MM.1S (cell line): ENCODE measurements at regions not wholly inside any gene's neighbourhood (a gene's known extent, or its start where the extent isn't known, plus 50 kb on each side); places are given as distances from the start of the nearest gene placed in this dataset.

Experiments
- EZH2phosphoT487 ChIP-seq: fragments of 300-600 bp; sonication (generic); IDR thresholded peaks from 2 replicates; pipeline ENCODE4 v1.6.1; 2018; ENCODE audit warnings: antibody characterized with exemption, low read length
- TF ChIP-seq, protein P1 (sequence below): fragments of 300-600 bp; sonication (generic); IDR thresholded peaks from 2 replicates; pipeline ENCODE4 v1.5.1; 2016; ENCODE audit warnings: antibody characterized with exemption, low read length, mixed read lengths

DNA sequence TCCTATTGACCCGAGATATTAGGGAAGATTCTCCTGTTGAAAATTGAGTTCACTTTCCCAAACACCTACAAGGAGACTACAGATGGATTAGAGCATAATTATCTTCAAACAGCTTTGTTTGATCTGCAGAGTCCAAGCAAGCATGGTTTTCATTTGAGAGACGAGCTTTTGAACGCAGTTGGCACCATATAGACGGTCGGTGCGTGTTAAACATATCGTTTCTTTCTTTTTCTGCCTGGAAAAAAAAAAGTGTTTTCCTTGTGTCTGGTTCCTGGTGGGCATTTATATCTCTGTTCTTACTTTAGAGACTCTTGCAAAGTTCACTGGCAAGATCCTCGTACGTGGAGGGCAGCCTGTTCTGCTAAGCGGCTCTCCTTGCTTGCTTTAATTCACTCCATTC, 248.9 kb downstream of the TMEM182 start:
- TF ChIP-seq, protein P1, sequence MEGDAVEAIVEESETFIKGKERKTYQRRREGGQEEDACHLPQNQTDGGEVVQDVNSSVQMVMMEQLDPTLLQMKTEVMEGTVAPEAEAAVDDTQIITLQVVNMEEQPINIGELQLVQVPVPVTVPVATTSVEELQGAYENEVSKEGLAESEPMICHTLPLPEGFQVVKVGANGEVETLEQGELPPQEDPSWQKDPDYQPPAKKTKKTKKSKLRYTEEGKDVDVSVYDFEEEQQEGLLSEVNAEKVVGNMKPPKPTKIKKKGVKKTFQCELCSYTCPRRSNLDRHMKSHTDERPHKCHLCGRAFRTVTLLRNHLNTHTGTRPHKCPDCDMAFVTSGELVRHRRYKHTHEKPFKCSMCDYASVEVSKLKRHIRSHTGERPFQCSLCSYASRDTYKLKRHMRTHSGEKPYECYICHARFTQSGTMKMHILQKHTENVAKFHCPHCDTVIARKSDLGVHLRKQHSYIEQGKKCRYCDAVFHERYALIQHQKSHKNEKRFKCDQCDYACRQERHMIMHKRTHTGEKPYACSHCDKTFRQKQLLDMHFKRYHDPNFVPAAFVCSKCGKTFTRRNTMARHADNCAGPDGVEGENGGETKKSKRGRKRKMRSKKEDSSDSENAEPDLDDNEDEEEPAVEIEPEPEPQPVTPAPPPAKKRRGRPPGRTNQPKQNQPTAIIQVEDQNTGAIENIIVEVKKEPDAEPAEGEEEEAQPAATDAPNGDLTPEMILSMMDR: no peak
- no peak for TF ChIP-seq EZH2phosphoT487
